GM12878 (cell line): ENCODE measurements at regions not wholly inside any gene's neighbourhood (a gene's known extent, or its start where the extent isn't known, plus 50 kb on each side); places are given as distances from the start of the nearest gene placed in this dataset.

Experiments
- BCL3 ChIP-seq: IDR thresholded peaks from 2 replicates; pipeline ENCODE4 v1.6.1; 2011; ENCODE audit warnings: borderline replicate concordance, low read depth, mild to moderate bottlenecking, moderate library complexity, low read length; ENCODE audit not compliant: insufficient read depth, poor library complexity, severe bottlenecking
- CREM ChIP-seq: IDR thresholded peaks from 2 replicates; pipeline ENCODE4 v1.6.1; 2014; ENCODE audit warnings: antibody characterized with exemption, low read depth
- PAX8 ChIP-seq: fragments of 450-650 bp; IDR thresholded peaks from 2 replicates; pipeline ENCODE4 v1.6.1; 2017; ENCODE audit warnings: mild to moderate bottlenecking, moderate library complexity
- USF2 ChIP-seq: IDR thresholded peaks from 2 replicates; pipeline ENCODE4 v1.6.1; 2011; ENCODE audit warnings: low read depth, low read length, improper control_type of control experiment, borderline replicate concordance
- YY1 ChIP-seq: IDR thresholded peaks from 2 replicates; pipeline ENCODE4 v1.6.1; 2011; ENCODE audit warnings: low read depth, mild to moderate bottlenecking, low read length
- ZNF274 ChIP-seq: IDR thresholded peaks from one replicate; pipeline ENCODE4 v1.8.0; 2011; ENCODE audit not compliant: insufficient read length, insufficient read depth

- TF ChIP-seq USF2 = no peak
- TF ChIP-seq CREM = no peak
- no peak for TF ChIP-seq BCL3
- no peak for TF ChIP-seq PAX8
- TF ChIP-seq YY1 = no peak
- no peak for TF ChIP-seq ZNF274
Observed at GRCh38 chr1:177858332-177858821, 111.5 kb downstream of the SEC16B start.
